HCEC 1CT (cell line): ENCODE measurements at regions not wholly inside any gene's neighbourhood (a gene's known extent, or its start where the extent isn't known, plus 50 kb on each side); places are given as distances from the start of the nearest gene placed in this dataset.
"Not testable (repeated sequence)": the region's sequence is repeated elsewhere in the genome, so short reads cannot be mapped to it uniquely, and the experiment has no call there.

Experiments used
- DNase-seq: peaks from one replicate; pipeline ENCODE4 v3.0.0-alpha.2; 2017

GRCh38 chr9:30292026-30292425 lies 2092.4 kb upstream of the ACO1 start:
- not testable (repeated sequence) for DNase-seq

GRCh38 chr9:30293231-30293630 lies 2091.2 kb upstream of the ACO1 start:
- DNase-seq = no peak

- DNase-seq = no peak
These were observed 2085.2 kb upstream of the ACO1 start for GRCh38 chr9:30299126-30299780.

GRCh38 chr9:30301271-30301963 lies 2083.0 kb upstream of the ACO1 start:
- no peak for DNase-seq

- DNase-seq = no peak
These were observed 2073.7 kb upstream of the ACO1 start for GRCh38 chr9:30310711-30311110.

GRCh38 chr9:30329431-30329830 lies 2055.0 kb upstream of the ACO1 start:
- DNase-seq = no peak

GRCh38 chr9:30348904-30349303 lies 2035.5 kb upstream of the ACO1 start:
- no peak for DNase-seq

- DNase-seq = no peak
These were observed 2034.6 kb upstream of the ACO1 start for GRCh38 chr9:30349526-30350513.

- DNase-seq = no peak
These were observed 2028.2 kb upstream of the ACO1 start for GRCh38 chr9:30356221-30356620.

GRCh38 chr9:30362373-30362772 lies 2022.1 kb upstream of the ACO1 start:
- no peak for DNase-seq

GRCh38 chr9:30366140-30366539 lies 2018.3 kb upstream of the ACO1 start:
- DNase-seq = not testable (repeated sequence)

GRCh38 chr9:30382271-30382670 lies 2002.2 kb upstream of the ACO1 start:
- no peak for DNase-seq

- no peak for DNase-seq
These were observed 1974.2 kb upstream of the ACO1 start for GRCh38 chr9:30410273-30410672.

GRCh38 chr9:30411571-30411970 lies 1972.9 kb upstream of the ACO1 start:
- DNase-seq = no peak

- DNase-seq = no peak
These were observed 1925.3 kb upstream of the ACO1 start for GRCh38 chr9:30459156-30459555.

GRCh38 chr9:30476826-30477225 lies 1907.6 kb upstream of the ACO1 start:
- no peak for DNase-seq

- no peak for DNase-seq
These were observed 1905.8 kb upstream of the ACO1 start for GRCh38 chr9:30478684-30479083.

- DNase-seq = no peak
These were observed 1901.9 kb upstream of the ACO1 start for GRCh38 chr9:30482499-30482898.

- no peak for DNase-seq
These were observed 1899.8 kb upstream of the ACO1 start for GRCh38 chr9:30484690-30485089.

- no peak for DNase-seq
These were observed 1879.9 kb upstream of the ACO1 start for GRCh38 chr9:30504502-30504905.

GRCh38 chr9:30505311-30505710 lies 1879.1 kb upstream of the ACO1 start:
- no peak for DNase-seq

GRCh38 chr9:30506749-30507148 lies 1877.7 kb upstream of the ACO1 start:
- DNase-seq = no peak

GRCh38 chr9:30507166-30507565 lies 1877.3 kb upstream of the ACO1 start:
- DNase-seq = no peak

GRCh38 chr9:30511666-30512065 lies 1872.8 kb upstream of the ACO1 start:
- no peak for DNase-seq
